ENCODE measurements at regions not wholly inside any gene's neighbourhood (a gene's known extent, or its start where the extent isn't known, plus 50 kb on each side); places are given as distances from the start of the nearest gene placed in this dataset.
"Not testable (repeated sequence)": the region's sequence is repeated elsewhere in the genome, so short reads cannot be mapped to it uniquely, and the experiment has no call there.

DNA sequence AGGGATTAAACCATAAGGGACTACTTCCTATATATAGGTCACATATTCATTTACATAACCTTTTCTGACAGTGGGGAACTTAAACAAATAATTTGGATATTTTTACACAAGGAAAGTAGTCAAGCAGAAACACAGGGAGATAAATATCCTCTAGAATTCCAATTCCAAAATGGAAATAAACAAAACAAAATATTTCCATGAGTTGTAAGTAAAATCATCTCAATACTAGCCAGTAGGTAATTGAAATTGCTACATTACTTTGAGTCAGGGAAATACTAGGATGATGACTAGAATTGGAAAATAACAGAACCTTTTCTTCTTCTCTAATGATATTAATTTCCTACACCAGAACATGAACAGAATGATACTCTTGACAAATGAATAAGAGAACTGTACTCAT lies 1308.1 kb upstream of the GJE1 start:
- DNase-seq (ENCODE audit: low spot score), result no peak

DNA sequence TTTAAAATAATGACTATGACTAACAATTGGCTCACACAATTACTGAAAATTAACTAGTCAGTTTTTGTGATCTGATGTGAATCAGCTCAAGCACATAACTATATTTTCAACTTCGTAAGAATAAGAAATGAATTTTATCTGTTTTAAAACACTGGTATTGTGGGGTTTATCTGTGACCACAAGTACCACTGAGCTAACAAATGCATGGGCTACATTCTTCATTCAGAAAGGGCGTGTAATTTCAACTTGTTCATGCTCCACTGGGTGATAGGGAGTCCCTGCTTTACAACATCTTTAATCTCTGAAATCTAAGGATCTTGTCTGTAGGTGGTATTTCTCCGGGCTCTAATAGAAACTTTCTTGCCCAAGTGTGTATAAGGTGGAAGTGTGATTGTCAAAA lies 1311.5 kb upstream of the GJE1 start:
- no peak for DNase-seq (ENCODE audit: low spot score)

DNA sequence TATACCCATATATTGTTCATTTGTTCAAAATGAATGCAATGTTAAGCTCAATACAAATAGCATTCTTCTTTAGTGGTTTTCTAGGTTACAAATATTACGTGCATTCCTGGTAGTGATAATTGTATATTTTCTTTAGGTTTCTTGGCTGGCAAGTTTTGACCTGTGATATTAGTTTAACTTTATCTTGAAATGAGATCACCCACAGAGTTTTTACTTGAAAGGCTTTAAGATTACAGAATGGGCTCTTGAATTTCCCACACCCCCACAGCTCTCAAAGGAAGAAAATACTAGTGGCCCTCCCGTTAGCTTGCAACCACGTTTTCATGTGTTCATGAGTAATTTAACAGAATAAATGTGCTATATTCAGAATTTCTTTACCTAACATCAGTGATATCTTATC lies 1315.5 kb upstream of the GJE1 start:
- no peak for DNase-seq (ENCODE audit: low spot score)

DNA sequence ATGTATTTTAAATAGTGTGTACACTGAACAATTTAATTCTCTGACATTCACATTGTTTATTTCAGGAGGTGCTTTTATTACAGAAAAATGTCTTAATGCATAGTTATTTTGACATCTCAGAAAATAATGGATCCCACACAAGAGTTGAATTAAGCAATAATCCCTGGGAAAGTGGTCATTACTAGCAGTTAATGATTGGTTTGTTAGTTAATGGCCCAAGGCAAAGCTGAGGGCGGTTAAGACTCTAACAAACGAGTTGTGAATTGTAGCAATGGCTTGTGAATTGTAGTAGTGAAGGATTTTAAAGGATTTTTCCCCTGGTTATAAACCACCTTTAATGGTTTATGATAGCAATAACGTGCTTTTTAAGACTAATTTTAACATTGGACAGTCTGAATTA lies 1316.0 kb upstream of the GJE1 start:
- DNase-seq (ENCODE audit: low spot score), result no peak

DNA sequence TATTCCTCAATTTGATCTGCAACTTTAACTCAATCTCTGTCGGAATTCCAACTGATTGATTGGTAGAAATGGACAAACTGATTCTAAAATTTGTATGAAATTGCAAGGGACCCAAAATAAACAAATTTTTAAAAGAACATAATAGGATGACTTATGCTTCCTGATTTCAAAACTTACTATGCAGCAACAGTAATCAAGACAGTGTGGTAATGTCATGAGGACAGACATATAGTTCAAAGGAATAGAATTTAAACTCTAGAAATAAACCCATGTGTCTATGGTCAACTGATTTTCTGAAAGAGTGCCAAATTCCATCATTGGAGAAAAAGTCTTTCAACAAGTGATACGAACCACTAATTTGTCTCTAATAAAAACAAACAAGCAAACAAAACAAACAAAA lies 1320.1 kb upstream of the GJE1 start:
- DNase-seq (ENCODE audit: low spot score), result no peak

DNA sequence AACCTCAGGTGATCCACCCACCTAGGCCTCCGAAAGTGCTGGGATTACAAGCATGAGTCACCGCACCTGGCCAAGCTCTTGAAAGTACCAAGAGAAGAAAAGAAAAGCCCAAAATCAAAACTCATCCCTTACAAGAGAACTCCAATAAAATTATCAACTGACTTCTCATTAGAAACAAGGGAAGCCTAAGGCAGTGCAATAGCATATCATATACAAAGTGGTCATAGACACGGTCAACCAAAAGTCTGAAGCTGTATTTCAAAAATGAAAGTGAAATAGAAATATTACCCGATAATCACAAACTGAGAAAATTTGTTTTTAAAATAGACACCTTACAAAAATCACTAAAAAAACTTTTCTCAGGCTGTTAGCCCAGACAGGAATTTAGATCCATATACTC lies 1321.1 kb upstream of the GJE1 start:
- no peak for DNase-seq (ENCODE audit: low spot score)

DNA sequence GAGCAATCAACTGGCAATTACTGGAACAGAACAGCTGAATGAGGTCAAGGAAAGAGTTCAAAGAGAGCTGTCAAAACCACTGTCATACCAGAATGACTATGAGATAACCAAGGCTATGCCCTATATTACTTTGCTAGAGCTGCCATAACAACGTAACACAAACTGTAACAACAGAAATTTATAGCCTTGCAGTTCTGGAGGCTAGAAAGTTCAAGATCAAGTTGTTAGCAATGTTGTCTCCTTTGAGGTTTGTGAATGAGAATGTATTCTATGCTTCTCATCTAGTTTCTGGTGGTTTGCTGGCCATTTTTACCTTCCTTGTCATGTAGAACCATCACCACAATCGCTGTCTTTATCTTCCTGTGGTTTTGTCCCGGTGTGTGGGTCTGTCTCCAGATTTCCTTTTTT lies 1323.0 kb upstream of the GJE1 start:
- peak; percentile 77 for DNase-seq (ENCODE audit: low spot score)

DNA sequence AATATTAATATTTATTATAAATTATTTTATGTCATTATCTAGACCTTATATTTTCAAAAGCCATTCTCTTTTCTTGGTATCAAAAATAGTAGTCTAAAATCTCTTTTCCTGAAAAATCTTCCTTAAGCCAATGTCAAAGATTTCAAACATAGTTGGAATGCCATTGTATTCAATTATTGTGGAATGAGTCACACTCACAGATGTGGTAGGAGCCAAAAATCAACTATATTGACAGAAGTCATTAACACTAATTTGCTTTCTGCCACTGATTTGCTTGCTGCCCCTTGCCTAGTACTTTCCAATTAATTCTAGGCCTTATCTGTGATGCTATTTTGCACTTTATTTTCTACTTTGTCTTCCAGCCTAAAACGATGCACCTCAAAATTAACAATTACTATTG lies 1326.3 kb upstream of the GJE1 start:
- no peak for DNase-seq (ENCODE audit: low spot score)

DNA sequence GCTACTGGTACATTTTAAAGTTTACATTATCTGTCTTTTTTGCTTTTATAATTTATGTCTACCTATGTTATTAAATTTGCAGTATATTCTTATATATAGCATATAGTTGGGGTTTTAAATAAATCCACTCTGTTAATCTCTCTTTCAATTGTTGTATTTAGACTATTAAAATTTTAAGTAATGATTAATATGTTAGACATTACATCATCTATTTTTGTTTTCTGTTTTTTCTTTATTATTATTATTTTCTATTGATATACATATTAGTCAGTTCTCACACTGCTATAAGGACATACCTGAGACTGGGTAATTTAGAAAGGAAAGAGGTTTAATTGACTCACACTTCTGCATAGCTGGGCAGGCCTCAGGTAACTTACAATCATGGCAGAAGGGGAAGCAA lies 1338.2 kb upstream of the GJE1 start:
- DNase-seq (ENCODE audit: low spot score), result no peak

DNA sequence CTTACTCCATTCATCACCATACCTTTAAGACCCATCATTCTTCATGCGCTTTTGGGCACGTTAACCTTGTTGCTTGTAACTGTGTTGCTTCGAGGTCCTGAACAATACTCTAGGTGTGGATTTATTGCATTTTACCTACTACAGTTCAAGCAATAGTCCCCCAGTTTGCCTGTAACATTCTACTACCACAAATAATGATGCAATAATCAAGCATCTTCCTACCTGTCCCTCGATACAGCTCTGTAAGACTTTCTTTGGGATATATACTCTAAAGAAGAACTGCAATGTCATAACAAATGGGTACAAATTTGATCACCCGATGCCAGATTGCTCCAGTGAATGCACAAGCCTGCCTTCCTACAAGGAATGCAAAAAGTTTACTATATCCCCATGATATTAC lies 1342.6 kb upstream of the GJE1 start:
- DNase-seq (ENCODE audit: low spot score), result no peak

DNA sequence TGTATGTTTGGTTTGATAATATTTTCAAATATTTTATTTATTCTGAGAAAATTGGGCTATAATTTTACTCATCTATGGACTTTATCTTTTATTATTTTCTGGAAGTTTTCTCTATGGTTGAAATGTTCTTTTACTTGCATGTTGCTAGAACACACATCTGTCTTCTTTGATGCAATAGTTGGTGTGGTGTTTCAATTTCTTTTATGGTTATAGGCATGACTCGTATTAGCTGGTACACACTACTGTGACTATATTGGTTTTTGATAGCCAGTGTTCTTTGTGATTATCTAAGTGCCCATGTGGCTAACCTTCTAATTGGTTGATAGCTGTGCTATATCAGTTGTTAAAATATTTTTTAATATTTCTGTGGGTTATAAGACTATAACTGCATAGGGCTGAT lies 1343.3 kb upstream of the GJE1 start:
- no peak for DNase-seq (ENCODE audit: low spot score)

DNA sequence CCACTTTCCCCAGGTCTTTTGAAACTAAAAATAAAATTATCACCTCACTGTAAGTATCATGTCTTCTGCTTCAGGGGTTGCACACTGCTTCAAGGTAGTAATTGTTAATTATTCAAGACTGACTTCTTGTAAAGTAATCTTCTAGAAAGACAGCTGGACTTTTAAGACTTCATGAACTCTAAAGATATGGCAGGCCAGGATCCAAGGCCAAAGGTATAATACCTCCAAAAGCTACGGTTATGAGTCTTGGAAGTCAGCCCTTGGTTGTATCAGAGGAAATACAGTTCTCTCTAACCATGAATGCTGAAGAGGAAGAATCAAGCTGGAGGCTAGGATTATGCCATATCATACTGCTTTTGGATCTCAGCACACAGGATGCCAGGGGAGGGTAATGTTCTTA lies 1346.8 kb upstream of the GJE1 start:
- no peak for DNase-seq (ENCODE audit: low spot score)

DNA sequence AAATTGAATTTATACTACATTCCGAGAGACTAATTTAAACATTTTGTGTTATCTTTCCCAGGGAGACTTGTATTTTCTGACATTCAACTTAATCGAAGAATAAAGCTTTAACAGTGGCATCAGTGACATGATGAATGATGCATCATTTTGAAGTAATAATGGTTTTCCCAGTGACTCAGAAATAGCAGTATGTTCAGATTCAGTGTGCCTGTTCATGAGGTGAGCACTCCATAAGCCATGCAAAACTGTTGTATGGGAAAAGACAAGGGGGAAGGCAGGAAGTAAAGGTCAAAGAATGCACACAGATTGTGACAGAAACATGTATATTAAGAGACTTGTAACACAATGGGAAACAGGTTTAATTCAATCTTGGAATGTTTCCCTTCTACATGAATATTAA lies 1348.2 kb upstream of the GJE1 start:
- DNase-seq (ENCODE audit: low spot score), result no peak

DNA sequence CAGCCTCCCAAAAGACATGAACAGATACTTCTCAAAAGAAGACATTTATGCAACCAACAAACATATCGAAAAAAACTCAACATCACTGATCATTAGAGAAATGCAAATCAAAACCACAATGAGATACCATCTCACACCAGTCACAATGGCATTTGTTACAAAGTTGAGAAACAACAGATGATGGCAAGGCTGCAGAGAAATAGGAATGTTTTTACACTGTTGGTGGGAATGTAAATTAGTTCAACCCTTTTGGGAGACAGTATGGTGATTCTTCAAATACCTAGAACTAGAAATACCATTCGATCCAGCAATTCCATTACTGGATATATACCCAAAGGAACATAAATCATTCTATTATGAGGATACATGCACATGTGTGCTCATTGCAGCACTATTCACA lies 1349.2 kb upstream of the GJE1 start:
- not testable (repeated sequence) for DNase-seq (ENCODE audit: low spot score)

DNA sequence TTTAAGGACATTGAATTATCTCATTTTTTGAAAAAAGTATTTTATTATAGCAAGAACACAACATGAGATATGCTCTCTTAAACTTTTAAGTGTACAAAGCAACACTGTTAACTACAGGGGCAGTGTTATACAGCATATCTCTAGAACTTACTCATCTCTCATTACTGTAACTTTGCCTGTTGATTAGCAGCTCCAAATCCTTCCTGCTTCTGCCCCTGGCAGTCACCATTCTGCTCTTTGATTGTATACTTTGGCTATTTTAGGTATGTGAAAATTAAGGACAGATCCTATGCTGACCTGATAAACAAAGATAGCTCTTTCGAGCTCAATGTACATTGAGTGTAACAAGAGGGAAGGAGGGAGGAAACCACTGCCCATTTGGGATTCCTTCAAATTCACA lies 1349.8 kb upstream of the GJE1 start:
- DNase-seq (ENCODE audit: low spot score), result no peak

DNA sequence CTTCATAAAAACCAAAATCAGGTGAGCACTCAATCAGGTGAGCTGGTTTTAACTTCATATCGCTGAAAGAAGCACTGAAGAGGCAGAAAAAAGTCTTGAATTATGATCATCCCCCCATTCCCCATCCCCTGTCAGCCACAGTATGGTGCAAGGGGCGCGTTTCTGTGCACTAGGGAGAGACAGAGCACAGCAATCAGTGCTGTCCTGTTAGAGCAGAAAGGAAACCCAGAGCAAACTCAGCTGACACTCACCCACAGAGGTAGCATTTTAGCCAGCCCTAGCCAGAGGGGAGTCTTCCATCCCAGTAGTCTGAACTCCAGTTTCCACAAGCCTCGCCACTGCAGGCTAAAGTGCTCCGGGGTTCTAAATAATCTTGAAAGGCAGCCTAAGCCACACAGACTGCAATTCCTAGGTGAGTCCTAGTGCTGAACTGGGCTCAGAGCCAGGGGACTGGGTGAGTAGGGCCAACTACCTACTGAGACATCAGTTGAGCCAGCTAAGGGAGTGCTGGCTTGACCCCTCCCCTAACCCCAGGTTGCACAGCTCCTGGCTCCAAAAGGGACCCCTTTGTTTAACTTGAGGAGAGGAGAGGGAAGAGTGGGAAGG lies 1352.6 kb upstream of the GJE1 start:
- no peak for DNase-seq (ENCODE audit: low spot score)

DNA sequence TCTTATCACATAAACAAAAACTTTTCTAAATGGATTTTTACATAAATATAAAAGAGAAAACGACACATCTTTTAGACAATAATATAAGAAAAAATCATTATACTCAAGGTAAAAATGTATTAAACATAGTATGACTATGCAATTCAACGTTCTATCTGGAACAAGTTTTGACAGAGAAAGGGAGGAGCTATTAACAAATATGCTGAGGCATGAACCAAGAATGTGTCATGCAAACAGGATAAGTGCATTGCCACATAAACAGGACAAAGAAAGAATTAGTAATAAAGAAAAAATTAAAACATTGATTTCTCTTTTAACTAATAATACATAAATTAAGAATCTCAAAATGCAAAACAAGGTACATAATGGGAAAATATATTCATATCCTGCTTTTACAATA lies 1353.4 kb upstream of the GJE1 start:
- DNase-seq (ENCODE audit: low spot score), result no peak

DNA sequence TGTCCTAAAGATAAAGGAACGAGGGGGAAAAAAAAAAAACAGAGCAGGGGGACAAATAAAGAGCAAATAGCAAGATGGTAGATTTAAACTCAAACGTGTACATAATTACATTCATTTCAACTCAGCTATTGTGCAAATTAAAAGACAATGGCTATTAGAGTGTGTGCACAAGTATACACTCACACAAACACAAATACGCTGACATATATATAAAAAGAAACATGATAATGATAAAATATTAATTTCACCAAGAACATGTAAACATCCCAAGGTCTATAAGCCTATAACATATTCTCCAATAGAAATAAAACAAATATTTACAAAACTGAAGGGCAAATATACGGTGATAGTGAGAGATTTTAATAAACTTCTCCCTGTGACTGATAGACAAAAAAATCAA lies 1354.9 kb upstream of the GJE1 start:
- no peak for DNase-seq (ENCODE audit: low spot score)

DNA sequence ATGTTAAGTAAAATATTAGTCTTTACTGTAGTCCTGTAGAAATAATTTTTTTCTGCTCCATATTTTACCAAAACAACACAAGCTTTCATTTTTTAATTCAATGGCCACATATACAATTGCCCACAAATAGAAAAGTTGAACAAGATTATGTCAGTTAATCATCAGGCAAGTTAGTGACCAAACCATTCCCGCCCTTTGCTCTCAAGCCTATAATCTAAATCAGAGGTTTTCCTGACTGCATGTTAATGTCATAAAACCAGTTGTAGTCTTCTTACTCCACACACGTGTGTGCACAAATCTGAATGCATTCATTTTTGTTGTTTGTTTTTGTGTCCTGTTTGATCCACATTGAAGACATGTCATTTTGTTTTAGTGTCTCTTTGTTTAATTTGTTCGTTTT lies 1357.7 kb upstream of the GJE1 start:
- no peak for DNase-seq (ENCODE audit: low spot score)

DNA sequence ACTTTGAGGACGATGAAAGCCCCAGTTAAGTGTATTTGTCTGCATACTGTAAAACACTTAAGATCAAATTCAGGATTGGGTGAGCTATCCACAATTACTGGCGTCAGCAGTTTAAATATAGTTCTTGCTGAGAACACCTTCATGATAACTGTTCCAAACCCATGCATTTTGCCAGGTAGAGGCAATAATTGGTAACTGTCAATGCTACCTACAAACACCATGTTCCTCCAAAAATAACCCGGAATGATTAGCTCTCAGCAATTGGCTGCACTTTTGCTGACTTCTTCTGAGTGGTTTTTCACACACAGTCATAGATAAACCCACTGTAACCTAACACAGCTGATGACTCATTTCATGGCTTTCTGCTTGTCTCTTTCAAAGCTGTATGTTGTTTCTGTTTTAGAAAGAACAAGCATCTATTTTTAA lies 1358.6 kb upstream of the GJE1 start:
- peak; percentile 65 for DNase-seq (ENCODE audit: low spot score)

DNA sequence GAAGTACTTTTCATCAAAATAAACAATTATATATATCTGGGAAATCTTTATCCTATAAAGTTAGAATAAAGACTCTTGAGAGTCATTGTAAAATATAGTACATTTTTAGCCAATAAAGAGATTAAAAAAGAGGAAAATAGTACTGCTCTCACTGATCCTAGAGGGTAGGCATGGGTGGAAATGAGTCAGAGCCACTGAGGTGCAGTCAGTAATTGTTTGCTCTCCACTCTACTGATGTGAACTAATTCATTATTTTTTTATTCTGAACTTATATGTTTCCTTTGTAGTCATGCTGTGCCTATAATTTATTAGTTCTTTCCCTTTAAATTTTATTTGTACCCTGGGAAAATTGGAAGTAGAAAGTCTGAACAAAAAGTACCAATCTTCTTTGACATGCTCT lies 1359.4 kb upstream of the GJE1 start:
- no peak for DNase-seq (ENCODE audit: low spot score)

DNA sequence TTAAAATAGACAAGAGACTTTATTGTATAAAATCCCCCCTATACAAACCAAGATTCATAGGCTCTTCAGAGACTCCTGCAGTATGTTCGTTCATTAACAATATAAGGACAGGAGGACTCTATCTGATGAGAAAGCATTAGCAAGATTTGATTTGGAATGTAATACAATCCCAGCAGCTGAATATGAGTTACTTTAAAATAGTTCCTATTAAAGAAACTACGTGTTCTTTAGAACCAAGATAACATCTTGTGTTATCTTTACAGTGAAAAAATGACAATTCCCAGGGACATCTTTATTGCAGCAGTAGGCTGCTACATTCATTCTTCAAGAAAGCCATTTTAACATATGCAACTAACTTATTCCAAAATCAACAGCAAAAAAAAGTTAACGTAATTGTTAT lies 1360.1 kb upstream of the GJE1 start:
- no peak for DNase-seq (ENCODE audit: low spot score)

DNA sequence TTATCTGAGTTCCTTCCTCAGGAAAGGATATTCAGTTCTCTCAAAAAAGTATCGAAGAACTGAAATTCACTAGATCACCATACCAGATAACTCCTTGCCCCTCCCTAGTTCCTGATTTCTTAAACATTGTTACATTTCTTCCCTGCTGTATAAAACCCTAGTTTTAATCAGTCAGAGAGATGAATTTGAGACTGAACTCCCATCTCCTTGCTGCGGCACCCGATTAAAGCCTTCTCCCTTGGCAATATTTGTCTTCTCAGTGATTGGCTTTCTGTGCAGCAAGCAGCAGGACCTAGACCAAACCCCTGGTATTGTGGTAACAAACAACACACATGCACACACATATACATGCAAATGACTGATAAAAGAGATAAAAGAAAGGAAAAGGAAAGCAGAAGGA lies 1364.6 kb upstream of the GJE1 start:
- no peak for DNase-seq (ENCODE audit: low spot score)

DNA sequence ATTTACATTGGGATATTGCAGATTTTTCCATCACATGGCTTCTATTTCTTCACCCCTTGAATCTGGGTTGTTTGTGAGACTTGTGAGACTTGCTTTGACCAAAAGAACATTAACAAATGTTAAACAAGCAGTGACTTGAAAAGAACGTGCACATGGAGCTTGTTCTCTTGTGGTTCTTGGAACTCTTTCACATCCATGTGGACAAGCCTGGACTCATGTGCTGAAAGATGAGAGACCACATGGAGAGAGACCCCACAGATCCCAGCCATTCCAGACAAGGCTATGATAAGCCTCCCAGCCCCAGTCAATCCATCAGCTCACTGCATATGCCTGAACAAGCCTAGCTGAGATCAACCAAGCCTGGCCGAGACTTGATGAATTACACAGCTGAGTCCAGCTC lies 1365.7 kb upstream of the GJE1 start:
- no peak for DNase-seq (ENCODE audit: low spot score)
